ENCODE measurements at regions not wholly inside any gene's neighbourhood (a gene's known extent, or its start where the extent isn't known, plus 50 kb on each side); places are given as distances from the start of the nearest gene placed in this dataset.
"Not testable (repeated sequence)": the region's sequence is repeated elsewhere in the genome, so short reads cannot be mapped to it uniquely, and the experiment has no call there.

DNA sequence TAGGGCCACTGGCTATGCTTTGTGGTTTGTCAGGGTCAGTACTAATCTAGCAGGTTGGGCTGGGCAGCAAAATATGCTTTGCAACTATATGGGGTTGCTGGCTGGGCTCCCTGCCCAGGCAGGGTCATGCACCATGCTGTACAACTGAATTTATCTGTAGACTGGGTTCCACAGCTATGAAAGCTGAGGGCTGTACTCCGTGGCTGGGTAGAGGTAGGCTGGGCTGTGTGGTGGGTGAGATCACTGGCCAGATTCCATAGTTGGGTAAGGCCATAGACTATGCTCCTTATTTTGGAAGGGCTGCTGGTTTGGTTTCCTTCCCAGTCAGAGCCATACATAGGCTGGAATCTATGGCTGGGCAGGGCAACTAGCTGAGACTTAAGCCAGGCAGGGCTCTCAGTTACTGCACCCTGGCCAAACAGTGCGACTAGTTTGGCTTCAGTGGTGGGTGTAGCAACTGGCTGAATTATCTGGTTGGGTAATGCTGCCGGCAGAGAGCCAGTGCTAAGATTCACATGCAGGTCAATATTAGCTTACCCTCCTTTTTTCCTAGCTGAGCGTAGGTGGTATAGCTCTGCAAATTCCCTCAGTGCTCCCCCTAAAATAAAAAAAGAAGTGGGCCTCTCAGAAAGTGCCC is 769.1 kb upstream of the CDH8 start:
- no peak for TF ChIP-seq POLR2AphosphoS5 (IDR thresholded peaks at IDR 0.05; ENCODE audit: borderline replicate concordance, low read depth, low read length)
- no peak for TF ChIP-seq FOXP2 (optimal IDR thresholded peaks at IDR 0.05; ENCODE audit: control extremely low read depth, extremely low read length, insufficient read depth)
- no peak for TF ChIP-seq EZH2 (IDR thresholded peaks at IDR 0.05)
- H3K4me3 ChIP-seq: no peak overlapping the region
- no peak for DNase-seq (ENCODE audit: low read depth, low spot score)
- no peak overlapping the region for H3K9ac ChIP-seq (ENCODE audit: insufficient read length)
- H3K36me3 ChIP-seq (ENCODE audit: insufficient read depth, low read length): no peaks in the 10 kb centered on the region
- no peak overlapping the region for H3K27ac ChIP-seq
- no peaks in the 10 kb centered on the region for H3K9me3 ChIP-seq (ENCODE audit: low read depth, low read length)

DNA sequence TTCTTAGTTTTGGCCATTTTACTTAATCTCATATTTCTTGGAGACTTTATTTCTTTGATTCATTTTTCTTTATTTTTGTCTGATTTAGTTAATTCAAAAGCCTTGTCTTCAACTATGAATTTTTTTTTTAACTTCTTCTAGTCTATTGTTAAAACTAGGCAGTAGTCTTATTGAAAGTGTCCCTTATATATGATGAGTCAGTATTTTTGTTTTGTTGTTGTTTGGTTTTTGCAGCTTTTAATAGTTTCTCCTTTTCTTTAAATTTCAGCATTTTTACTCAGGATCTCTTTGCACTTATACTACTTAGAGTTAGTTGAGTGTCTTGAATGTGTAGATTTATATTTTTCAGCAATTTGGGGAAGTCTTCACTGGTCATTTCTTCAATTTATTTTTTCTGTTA is 758.5 kb upstream of the CDH8 start:
- Histone ChIP-seq H3K27ac (no peak overlapping the region), H3K9ac (ENCODE audit: insufficient read length) (no peak overlapping the region), H3K36me3 (ENCODE audit: insufficient read depth, low read length) (no peaks in the 10 kb centered on the region), H3K9me3 (ENCODE audit: low read depth, low read length) (no peaks in the 10 kb centered on the region), H3K4me3 (no peak overlapping the region)
- TF ChIP-seq FOXP2 (optimal IDR thresholded peaks at IDR 0.05; ENCODE audit: control extremely low read depth, extremely low read length, insufficient read depth): no peak
- TF ChIP-seq POLR2AphosphoS5 (IDR thresholded peaks at IDR 0.05; ENCODE audit: borderline replicate concordance, low read depth, low read length): no peak
- no peak for TF ChIP-seq EZH2 (IDR thresholded peaks at IDR 0.05)
- no peak for DNase-seq (ENCODE audit: low read depth, low spot score)

DNA sequence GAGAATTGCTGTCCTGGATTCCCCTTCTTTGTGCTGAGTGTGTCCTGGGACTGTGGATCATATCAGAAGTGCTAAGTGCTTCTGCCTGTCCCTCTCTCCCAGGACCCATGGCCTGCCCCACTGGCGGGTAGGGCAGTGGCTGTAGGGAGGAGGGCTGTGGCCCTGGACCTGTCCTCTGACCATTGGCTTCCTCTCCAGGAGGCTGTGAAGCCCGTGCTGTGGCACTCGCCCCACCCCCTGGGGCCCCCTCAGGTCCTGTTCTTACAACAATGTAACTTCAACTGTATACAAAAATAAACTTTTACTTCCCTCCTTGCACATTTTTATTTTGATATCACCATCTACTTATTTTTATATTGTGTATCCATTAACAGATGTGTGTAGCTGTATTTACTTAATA is 743.8 kb upstream of the CDH8 start:
- H3K4me3 ChIP-seq; DNase-seq (ENCODE audit: low read depth, low spot score); H3K36me3 ChIP-seq (ENCODE audit: insufficient read depth, low read length); H3K9me3 ChIP-seq (ENCODE audit: low read depth, low read length); H3K9ac ChIP-seq (ENCODE audit: insufficient read length); H3K27ac ChIP-seq: not testable (repeated sequence)

DNA sequence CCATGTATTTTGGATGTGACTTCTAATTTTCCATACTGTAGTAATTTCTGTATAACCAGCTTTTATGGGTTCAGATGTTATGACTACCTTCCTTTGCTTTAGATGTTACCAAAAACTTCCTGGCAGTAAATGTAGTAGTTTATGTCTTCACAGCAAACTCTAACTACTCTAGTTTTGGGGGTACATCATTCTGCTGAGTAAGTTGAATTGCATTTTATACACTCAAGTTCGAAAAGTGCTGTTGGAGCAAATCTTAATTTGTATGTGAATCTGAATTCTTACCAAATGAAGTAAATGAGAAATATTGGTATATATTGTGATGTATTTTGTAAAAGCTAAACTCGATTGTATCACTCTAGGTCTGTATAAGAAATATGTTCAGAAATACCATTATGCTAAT is 728.3 kb upstream of the CDH8 start:
- no peaks in the 10 kb centered on the region for H3K9me3 ChIP-seq (ENCODE audit: low read depth, low read length)
- TF ChIP-seq FOXP2 (optimal IDR thresholded peaks at IDR 0.05; ENCODE audit: control extremely low read depth, extremely low read length, insufficient read depth) (no peak), EZH2 (IDR thresholded peaks at IDR 0.05) (no peak), POLR2AphosphoS5 (IDR thresholded peaks at IDR 0.05; ENCODE audit: borderline replicate concordance, low read depth, low read length) (no peak)
- no peaks in the 10 kb centered on the region for H3K36me3 ChIP-seq (ENCODE audit: insufficient read depth, low read length)
- no peak overlapping the region for H3K9ac ChIP-seq (ENCODE audit: insufficient read length)
- no peak overlapping the region for H3K4me3 ChIP-seq
- no peak for DNase-seq (ENCODE audit: low read depth, low spot score)
- no peak overlapping the region for H3K27ac ChIP-seq

DNA sequence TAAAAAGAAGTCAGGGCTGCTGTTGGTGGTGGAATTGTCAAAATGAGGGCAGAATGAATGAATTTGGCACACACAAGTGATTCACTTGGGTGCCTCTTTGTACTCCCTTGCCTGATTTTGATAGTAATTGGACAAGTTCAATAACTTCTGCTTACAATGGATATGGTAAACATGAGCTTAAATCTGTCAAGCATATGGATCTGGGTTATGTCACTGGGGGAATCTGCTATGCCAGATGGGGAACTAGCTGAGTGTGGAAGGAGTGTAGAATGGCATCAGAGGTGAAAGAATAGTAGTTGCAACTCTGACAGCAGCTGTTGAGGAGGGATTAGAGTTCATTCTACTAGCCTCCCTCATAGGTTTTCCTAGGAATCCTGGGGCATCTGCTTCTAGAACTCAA is 724.2 kb upstream of the CDH8 start:
- no peak for TF ChIP-seq POLR2AphosphoS5 (IDR thresholded peaks at IDR 0.05; ENCODE audit: borderline replicate concordance, low read depth, low read length)
- Histone ChIP-seq H3K27ac (no peak overlapping the region), H3K9me3 (ENCODE audit: low read depth, low read length) (no peaks in the 10 kb centered on the region), H3K36me3 (ENCODE audit: insufficient read depth, low read length) (no peaks in the 10 kb centered on the region), H3K9ac (ENCODE audit: insufficient read length) (no peak overlapping the region), H3K4me3 (no peak overlapping the region)
- no peak for DNase-seq (ENCODE audit: low read depth, low spot score)

DNA sequence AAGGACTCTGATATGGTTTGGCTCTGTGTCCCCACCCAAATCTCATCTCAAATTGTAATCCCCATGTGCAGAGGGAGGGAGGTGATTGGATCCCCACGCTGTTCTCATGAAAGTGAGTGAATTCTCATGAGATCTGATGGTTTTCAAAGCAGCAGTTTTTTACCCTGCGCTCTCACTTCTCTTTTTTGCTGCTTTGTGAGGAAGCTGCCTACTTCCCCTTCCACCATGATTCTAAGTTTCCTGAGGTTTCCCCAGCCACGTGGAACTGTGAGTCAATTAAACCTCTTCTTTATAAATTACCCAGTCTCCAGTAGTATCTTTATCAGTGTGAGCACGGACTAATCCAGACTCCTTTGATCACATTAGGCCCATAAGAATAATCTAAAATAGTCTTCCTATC is 719.7 kb upstream of the CDH8 start:
- DNase-seq (ENCODE audit: low read depth, low spot score): no peak
- Histone ChIP-seq H3K9ac (ENCODE audit: insufficient read length) (no peak overlapping the region), H3K9me3 (ENCODE audit: low read depth, low read length) (no peaks in the 10 kb centered on the region), H3K4me3 (no peak overlapping the region), H3K27ac (no peak overlapping the region), H3K36me3 (ENCODE audit: insufficient read depth, low read length) (no peaks in the 10 kb centered on the region)
- TF ChIP-seq EZH2 (IDR thresholded peaks at IDR 0.05) (no peak), POLR2AphosphoS5 (IDR thresholded peaks at IDR 0.05; ENCODE audit: borderline replicate concordance, low read depth, low read length) (no peak), FOXP2 (optimal IDR thresholded peaks at IDR 0.05; ENCODE audit: control extremely low read depth, extremely low read length, insufficient read depth) (no peak)

DNA sequence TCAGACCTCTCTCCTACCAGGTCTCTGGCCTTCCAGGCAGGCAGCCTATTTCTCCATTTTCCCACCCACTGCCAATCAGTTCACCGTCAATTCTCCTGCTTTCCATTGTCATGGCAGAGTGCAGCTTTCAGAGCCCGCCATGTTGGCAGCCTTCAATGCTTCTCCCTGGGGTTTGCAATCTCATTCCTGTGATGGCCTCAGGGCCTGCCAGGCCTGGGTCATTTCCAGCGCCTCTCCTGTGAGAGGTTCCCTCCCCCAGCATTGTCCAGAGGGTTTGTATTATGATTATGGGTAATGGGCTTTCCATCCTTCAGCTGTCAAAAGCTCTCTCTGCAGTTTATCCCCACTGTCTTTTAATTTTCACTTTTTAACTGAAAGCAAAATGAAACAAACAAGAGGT is 716.6 kb upstream of the CDH8 start:
- no peaks in the 10 kb centered on the region for H3K36me3 ChIP-seq (ENCODE audit: insufficient read depth, low read length)
- H3K9me3 ChIP-seq (ENCODE audit: low read depth, low read length): no peaks in the 10 kb centered on the region
- H3K4me3 ChIP-seq: no peak overlapping the region
- H3K27ac ChIP-seq: no peak overlapping the region
- H3K9ac ChIP-seq (ENCODE audit: insufficient read length): no peak overlapping the region
- TF ChIP-seq FOXP2 (optimal IDR thresholded peaks at IDR 0.05; ENCODE audit: control extremely low read depth, extremely low read length, insufficient read depth) (no peak), EZH2 (IDR thresholded peaks at IDR 0.05) (no peak), POLR2AphosphoS5 (IDR thresholded peaks at IDR 0.05; ENCODE audit: borderline replicate concordance, low read depth, low read length) (no peak)
- DNase-seq (ENCODE audit: low read depth, low spot score): no peak

DNA sequence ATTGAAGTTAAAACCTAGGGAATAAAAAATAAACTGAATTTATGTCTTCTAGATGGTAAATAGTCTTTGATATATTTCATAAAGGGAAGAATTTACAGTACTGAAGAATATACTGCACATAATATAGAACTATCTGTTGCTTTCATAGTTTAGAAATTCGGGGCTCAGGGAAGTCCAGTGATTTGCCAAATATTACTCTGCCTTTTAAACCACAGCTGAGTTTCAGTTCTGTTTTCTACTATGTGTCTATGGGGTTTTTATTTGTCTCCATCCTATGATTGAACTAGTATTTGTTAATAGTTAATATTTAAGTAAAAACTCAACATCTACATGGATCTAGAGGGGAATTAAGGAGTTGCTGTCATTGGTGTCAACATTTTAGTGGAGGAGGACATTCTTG is 715.0 kb upstream of the CDH8 start:
- no peak overlapping the region for H3K27ac ChIP-seq

DNA sequence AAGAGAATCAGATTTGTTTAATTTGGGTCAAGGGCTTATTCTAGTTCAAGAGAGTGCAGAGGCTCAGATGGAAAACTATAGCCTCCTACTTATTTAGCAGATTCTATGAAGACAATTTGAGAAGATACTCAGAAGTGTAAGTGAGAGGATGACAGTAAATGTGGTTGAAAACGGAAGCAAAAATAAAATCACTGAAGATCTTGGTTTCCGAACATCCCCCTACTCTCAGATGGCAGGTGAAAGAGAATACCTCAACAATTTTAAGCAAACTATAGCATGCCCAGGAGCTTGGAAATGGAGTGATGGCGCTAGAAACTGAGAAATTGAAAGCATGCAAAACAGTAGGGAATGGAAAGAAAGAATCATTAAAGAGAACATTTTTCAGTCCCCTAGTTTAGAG is 705.5 kb upstream of the CDH8 start:
- TF ChIP-seq FOXP2 (optimal IDR thresholded peaks at IDR 0.05; ENCODE audit: control extremely low read depth, extremely low read length, insufficient read depth): no peak
- Histone ChIP-seq H3K9me3 (ENCODE audit: low read depth, low read length) (no peaks in the 10 kb centered on the region), H3K27ac (no peak overlapping the region), H3K36me3 (ENCODE audit: insufficient read depth, low read length) (no peaks in the 10 kb centered on the region), H3K4me3 (no peak overlapping the region), H3K9ac (ENCODE audit: insufficient read length) (no peak overlapping the region)
- no peak for DNase-seq (ENCODE audit: low read depth, low spot score)

More for the DNA sequence above, 715.0 kb upstream of the CDH8 start:
- no peak for DNase-seq (ENCODE audit: low read depth, low spot score)
- Histone ChIP-seq H3K9ac (ENCODE audit: insufficient read length) (no peak overlapping the region), H3K4me3 (no peak overlapping the region), H3K36me3 (ENCODE audit: insufficient read depth, low read length) (no peaks in the 10 kb centered on the region), H3K9me3 (ENCODE audit: low read depth, low read length) (no peaks in the 10 kb centered on the region)
- no peak for TF ChIP-seq POLR2AphosphoS5 (IDR thresholded peaks at IDR 0.05; ENCODE audit: borderline replicate concordance, low read depth, low read length)
- no peak for TF ChIP-seq FOXP2 (optimal IDR thresholded peaks at IDR 0.05; ENCODE audit: control extremely low read depth, extremely low read length, insufficient read depth)
- no peak for TF ChIP-seq EZH2 (IDR thresholded peaks at IDR 0.05)

Data from SK-N-MC (cell line).